ENCODE measurements at regions not wholly inside any gene's neighbourhood (a gene's known extent, or its start where the extent isn't known, plus 50 kb on each side); places are given as distances from the start of the nearest gene placed in this dataset.

DNA sequence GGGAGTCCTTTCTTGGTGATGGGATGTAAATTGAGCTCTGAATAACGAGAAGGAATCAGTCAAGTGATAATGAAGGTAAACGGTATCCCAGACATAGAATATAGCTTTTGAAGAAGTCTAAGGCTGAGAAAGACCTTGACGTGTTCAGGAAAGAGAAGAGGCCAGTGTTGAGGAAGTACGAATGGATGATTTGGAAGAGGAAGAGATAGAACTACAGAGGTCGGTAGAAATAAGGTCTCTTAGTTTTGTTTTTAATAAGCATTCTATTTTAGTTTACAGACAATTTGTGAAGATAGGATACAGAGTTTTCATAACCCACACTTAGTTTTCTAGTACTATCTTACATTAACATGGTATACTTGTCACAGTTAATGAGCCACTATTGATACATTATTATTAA is 1598.1 kb downstream of the FAM181B start:
- Mint-ChIP-seq H3K4me1 (ENCODE audit: low read depth) (no peaks in the 10 kb centered on the region), H3K27me3 (no peaks in the 10 kb centered on the region), H3K9me3 (peaks cover 3% of the 10 kb centered on the region), H3K36me3 (ENCODE audit: low read depth) (no peaks in the 10 kb centered on the region), H3K27ac (no peak overlapping the region), H3K4me3 (no peak overlapping the region)
- ChIA-PET CTCF (no interaction called here), POLR2A (no interaction called here)
- intact Hi-C loops (cut with micrococcal nuclease): no loop called here
- ATAC-seq: no peak
- DNase-seq: no peak
- TF ChIP-seq, protein P1, sequence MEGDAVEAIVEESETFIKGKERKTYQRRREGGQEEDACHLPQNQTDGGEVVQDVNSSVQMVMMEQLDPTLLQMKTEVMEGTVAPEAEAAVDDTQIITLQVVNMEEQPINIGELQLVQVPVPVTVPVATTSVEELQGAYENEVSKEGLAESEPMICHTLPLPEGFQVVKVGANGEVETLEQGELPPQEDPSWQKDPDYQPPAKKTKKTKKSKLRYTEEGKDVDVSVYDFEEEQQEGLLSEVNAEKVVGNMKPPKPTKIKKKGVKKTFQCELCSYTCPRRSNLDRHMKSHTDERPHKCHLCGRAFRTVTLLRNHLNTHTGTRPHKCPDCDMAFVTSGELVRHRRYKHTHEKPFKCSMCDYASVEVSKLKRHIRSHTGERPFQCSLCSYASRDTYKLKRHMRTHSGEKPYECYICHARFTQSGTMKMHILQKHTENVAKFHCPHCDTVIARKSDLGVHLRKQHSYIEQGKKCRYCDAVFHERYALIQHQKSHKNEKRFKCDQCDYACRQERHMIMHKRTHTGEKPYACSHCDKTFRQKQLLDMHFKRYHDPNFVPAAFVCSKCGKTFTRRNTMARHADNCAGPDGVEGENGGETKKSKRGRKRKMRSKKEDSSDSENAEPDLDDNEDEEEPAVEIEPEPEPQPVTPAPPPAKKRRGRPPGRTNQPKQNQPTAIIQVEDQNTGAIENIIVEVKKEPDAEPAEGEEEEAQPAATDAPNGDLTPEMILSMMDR (IDR thresholded peaks at IDR 0.05): no peak

DNA sequence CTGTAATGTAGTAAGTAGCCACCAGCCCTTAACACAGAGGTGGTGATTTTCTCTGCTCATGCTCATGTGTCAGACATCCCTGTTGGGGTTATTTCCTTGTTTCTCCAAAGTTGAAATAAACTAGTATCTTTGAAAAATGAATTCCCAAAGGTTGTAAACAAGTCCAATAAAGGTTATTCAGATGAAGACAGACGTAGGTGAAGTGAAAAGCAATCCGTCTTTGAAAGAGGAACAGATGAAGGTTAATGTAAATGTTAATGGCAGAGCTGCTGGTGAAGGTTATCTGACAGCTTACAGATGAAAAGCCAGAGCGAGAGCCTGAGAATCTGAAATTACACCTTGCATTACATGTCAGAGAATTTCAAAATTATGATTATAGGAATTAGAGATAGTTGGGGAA is 1604.0 kb downstream of the FAM181B start:
- TF ChIP-seq, protein P1 (IDR thresholded peaks at IDR 0.05): no peak
- ATAC-seq: no peak
- ChIA-PET POLR2A (no interaction called here), CTCF (no interaction called here)
- Mint-ChIP-seq H3K4me1 (ENCODE audit: low read depth) (no peaks in the 10 kb centered on the region), H3K27ac (no peak overlapping the region), H3K9me3 (no peaks in the 10 kb centered on the region), H3K4me3 (no peak overlapping the region), H3K36me3 (ENCODE audit: low read depth) (no peaks in the 10 kb centered on the region), H3K27me3 (no peaks in the 10 kb centered on the region)
- no peak for DNase-seq
- intact Hi-C loops (cut with micrococcal nuclease): no loop called here

DNA sequence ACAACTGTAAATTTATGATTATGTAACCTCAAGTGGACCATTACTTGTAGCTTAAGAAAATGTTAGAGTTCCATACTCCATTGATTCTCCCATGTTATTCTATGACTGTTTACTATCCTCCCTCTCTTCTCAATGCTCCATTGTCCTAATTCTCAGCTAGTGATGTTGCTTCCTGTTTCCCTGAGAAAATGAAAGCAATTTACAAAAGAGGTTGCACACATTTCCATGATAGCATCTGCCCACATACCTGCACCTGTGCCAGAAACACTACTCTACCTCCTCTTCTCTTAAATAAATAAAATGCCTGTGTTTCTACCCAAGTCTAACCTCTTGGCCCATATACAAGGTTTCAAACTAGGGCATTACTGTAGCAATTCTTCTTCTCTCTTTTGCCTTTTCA is 1620.9 kb downstream of the FAM181B start:
- H3K9me3 Mint-ChIP-seq: no peaks in the 10 kb centered on the region
- H3K4me1 Mint-ChIP-seq (ENCODE audit: low read depth): no peaks in the 10 kb centered on the region
- H3K27ac Mint-ChIP-seq: no peak overlapping the region
- intact Hi-C loops (cut with micrococcal nuclease): no loop called here
- no peaks in the 10 kb centered on the region for H3K27me3 Mint-ChIP-seq
- no peaks in the 10 kb centered on the region for H3K36me3 Mint-ChIP-seq (ENCODE audit: low read depth)
- H3K4me3 Mint-ChIP-seq: no peak overlapping the region
- ATAC-seq (no peak), DNase-seq (no peak)
- ChIA-PET POLR2A (no interaction called here), CTCF (no interaction called here)
- TF ChIP-seq, protein P1 (IDR thresholded peaks at IDR 0.05): no peak

DNA sequence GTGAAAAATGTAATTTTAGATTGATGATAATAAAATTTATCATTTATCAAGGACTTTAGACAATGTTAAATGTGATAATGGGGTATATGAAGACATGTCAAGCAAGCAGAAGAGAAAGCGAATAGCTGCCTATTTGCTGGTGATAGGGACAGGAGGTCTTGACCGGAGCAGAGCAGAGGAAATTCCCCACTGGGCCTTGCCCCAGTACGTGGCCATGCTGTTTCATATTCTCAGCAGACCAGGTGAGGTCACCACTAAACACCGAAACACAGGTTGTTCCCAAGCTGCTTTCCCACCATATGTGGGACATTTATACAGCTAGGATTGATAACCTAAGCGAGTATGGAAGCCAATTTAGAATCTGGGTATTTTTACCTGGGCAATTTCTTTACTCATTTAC is 1629.6 kb downstream of the FAM181B start:
- TF ChIP-seq, protein P1 (IDR thresholded peaks at IDR 0.05): no peak

DNA sequence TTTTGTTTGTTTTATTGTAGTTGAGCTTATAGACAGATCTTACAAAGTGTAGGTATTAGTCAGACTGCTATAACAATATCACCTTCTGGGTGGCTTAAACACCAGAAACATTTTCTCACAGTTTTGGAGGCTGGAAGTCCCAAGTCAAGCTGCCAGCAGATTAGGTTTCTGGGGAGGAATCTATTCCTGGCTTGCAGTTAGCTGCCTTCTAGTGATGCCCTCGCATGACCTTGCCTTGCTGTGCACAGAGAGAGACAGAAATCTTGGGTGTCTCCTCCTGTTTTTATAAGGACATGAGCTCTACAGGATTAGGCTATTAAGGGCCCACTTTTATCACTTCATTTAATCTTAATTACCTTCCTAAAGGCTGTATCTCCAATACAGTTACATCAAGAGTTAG is 1635.2 kb downstream of the FAM181B start:
- DNase-seq (no peak), ATAC-seq (no peak)
- ChIA-PET CTCF (no interaction called here), POLR2A (no interaction called here)
- intact Hi-C loops (cut with micrococcal nuclease): no loop called here
- H3K27me3 Mint-ChIP-seq: no peaks in the 10 kb centered on the region
- H3K27ac Mint-ChIP-seq: no peak overlapping the region
- no peak overlapping the region for H3K4me3 Mint-ChIP-seq
- TF ChIP-seq, protein P1 (IDR thresholded peaks at IDR 0.05): no peak
- H3K9me3 Mint-ChIP-seq: peaks cover 7% of the 10 kb centered on the region
- H3K36me3 Mint-ChIP-seq (ENCODE audit: low read depth): no peaks in the 10 kb centered on the region
- no peaks in the 10 kb centered on the region for H3K4me1 Mint-ChIP-seq (ENCODE audit: low read depth)

More for the DNA sequence above, 1629.6 kb downstream of the FAM181B start:
- ATAC-seq (no peak), DNase-seq (no peak)
- POLR2A ChIA-PET: interaction anchor here (0.7 kb wide), 1 partner anchor 16 kb away, joined by 3 read pairs; no protein-coding TSS in a partner anchor
- H3K27ac Mint-ChIP-seq: no peak overlapping the region
- no peaks in the 10 kb centered on the region for H3K4me1 Mint-ChIP-seq (ENCODE audit: low read depth)
- no peaks in the 10 kb centered on the region for H3K27me3 Mint-ChIP-seq
- no peak overlapping the region for H3K4me3 Mint-ChIP-seq
- intact Hi-C loops (cut with micrococcal nuclease): no loop called here
- CTCF ChIA-PET: no interaction called here
- peaks cover 5% of the 10 kb centered on the region for H3K9me3 Mint-ChIP-seq
- H3K36me3 Mint-ChIP-seq (ENCODE audit: low read depth): no peaks in the 10 kb centered on the region
